IPS-NIHi7 (cell line): ENCODE measurements at regions not wholly inside any gene's neighbourhood (a gene's known extent, or its start where the extent isn't known, plus 50 kb on each side); places are given as distances from the start of the nearest gene placed in this dataset.
"Not testable (repeated sequence)": the region's sequence is repeated elsewhere in the genome, so short reads cannot be mapped to it uniquely, and the experiment has no call there.

Source experiments
- DNase-seq: peaks from one replicate; pipeline ENCODE4 v3.0.0; 2012; ENCODE audit warnings: mixed read lengths; ENCODE audit errors: extremely low spot score

DNA sequence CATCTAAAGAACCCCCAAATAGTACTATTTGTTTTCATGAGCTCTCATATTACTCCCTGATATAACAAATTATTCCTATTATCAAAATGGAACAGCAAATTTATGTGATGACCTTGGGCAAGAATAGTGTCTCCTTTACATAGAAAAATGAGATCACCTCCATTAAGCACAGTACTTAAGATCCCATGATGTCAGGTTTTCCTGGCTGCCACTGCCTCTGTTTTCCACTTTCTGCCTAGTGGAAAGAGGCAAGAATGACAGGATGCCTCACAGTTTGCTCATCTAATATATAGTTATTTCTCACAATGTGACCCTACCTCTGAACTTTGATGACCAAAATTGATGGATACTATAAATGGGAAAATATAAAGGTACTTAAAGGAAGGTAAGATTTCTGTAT, 260.1 kb upstream of the SGK1 start:
- DNase-seq: no peak

DNA sequence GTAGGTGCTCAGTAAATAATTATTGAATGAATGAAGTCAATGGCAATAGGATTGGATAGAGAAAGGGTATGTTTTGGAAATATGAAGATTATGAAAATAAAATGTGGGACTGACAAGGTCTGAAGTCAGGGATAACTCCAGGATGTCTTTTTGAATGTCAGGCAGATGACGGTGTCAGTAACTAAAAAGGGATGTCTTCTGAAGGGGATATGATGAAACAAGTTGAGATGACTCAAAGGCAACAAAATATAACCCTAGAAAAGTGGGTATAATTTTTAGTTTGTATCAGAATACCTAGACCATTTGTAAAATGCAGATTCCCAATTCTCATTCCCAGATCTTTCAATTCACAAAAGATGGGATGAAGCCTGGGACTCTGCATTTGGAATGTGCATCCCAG, 257.3 kb upstream of the SGK1 start:
- DNase-seq: no peak

DNA sequence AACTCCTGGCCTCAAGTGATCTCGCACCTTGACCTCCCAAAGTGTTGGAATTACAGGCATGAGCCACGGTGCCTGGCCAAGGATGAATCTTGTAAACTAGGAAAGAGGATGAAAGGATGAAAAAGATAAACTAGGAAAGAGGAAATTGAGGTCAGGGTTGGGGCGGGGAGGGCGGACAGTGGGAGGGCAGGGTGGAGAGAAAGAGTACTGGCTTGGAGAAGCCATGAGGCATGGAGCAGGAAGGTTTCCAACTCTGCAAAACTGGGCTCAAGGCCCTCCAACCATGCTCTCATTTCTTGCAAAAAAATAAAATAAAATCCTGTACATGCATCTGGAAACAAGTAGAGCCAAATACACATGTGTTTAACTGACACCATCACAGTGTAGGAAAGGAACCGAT, 256.6 kb upstream of the SGK1 start:
- no peak for DNase-seq

DNA sequence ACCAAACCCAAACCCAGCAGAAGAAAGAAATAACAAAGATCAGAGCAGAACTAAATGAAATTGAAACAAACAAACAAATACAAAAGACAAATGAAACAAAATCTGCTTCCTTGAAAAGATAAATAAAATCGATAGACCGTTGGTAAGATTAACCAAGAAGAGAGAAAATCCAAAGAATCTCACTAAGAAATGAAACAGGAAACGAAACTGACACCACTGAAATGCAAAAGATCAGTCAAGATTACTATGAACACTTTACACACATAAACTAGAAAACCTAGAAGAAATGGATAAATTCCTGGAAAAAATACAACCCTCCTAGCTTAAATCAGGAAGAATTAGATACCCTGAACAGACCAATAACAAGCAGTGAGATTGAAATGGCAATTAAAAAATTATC, 252.1 kb upstream of the SGK1 start:
- not testable (repeated sequence) for DNase-seq

DNA sequence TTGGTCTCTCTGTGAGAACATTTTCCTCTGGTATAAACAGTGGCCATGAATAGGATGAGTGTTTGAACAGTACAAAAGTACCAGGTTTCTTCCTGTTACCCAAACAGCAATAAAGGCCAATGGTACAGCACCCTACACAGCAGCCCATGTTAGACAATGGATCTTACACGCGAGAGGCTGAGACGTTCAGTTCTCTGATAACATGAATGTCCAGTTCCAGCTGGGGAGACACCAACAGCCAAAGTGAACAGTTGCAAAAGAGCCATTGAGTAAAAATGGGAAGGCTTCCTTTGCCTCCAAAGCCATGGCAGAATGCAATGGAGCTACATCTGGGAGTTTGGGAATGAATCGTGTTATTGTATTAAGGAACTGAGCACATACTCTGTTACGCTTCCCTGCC, 246.8 kb upstream of the SGK1 start:
- DNase-seq: no peak

DNA sequence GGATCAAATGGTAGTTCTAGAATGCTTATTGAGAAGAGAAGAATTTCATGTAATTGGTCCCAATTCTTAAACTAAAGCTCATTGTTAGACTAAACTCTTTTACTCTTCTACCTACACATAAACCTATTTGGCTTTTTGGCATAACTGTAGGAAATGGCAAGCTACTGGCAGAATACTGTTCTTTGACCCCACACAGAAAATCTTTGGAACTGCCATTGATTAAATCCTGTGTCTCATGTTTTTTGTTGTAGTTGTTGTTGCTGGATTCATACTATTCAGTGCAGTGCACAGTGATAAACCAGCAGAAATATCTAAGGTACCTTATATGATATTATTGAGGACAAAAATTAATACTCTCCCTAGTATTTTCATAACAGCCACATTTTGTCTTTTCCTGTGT, 242.1 kb upstream of the SGK1 start:
- no peak for DNase-seq

DNA sequence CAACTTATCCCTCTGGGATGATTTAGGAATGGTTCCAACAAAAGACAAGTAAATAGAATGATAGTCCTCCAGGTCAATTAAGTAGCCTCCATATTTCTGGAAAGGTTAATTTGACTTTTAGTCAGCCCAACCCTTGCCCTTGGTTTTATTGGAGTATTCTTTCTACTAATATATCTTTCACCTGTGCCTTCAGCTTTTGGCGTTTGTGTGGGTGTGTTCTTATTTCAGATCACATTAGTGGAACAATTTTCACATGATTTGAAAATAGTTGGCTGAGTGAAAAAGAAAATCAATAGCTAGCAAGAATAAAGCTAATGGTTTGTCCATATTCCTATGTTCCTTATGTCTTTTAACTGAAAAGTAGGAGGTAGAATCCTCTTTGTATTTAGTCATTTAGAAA, 239.6 kb upstream of the SGK1 start:
- DNase-seq: no peak

DNA sequence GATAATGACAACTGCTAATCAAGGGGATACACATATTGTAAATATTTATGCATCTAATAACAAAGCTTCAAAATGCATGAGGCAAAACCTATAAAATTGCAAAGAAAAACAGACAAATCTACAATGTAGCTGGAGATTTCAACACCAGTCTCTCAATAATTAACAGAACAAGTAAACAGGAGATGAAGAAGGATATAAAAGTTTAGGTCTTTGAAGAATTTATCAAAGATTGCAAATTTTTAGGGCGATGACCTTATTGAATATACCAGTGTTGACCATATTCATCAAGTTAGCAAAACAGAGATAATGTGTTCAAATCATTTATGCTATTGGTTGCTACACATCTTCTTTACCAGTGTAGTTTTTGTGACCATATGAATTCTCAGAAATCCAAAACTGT, 237.8 kb upstream of the SGK1 start:
- DNase-seq: no peak

DNA sequence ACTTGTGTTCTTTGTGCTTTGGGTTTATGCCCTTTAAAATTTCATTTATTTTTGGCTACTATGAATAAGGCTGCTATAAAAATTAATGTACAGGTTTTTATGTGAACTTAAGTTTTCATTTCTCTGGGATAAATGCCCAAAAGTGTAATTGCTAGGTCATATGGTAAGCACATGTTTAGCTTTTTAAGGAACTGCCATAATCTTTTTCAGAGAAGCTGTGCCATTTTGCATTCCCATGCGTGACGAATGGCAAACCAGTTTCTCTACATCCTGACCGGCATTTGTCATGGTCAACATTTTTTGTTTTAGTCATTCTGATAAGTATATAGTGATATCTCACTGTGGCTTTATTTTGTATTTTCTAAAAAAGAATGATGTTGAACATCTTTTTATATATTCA, 236.0 kb upstream of the SGK1 start:
- no peak for DNase-seq

DNA sequence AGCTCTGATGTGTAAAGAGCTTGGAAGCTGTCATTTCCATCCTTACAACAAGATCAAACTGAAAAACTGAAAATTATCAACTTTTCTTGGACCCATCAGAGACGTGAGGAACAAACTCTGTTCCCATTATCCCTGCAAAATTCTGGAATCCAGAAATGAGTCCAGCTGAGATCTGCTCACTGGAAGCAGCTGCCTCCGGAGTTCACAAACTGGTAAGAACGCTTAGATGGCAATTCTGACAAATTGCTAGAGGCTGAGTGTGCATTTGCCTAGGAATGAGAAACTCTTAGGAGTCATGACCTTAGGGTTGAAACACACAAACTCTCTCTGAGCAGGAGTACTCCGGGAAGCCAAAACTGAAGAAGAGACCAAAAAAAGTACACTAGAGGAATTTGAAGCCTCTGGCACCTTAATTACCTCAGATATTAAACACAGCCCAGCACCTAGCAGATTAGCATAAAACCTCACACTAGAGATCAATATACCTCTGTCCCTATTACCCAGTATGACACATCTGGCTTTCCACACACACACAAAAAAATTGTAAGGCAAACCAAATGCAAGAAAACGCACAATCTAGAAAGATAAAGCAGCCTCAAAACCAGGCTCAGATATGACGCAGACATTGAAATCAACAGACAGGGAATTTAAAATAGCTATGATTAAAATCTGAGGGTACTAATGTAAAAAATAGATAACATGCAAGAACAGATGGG, 233.5 kb upstream of the SGK1 start:
- no peak for DNase-seq

DNA sequence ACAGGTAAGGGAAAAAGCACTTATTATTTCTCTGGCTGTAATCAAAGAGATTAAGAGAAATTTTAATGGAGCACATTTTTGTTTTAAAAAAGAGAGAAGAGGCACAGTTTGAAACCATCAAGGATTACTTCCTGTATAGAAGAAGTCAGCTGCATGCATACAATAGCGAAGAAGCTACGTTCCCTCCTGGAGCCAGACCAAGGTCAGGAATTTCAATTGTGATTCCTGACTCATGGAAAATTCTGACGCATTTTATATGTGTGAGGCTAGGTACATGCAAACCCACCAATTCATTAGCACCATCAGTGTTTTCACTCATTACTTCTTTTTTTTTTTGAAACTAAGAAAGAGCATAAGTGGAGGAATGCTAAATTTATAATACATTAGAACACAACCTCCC, 232.7 kb upstream of the SGK1 start:
- DNase-seq: no peak

DNA sequence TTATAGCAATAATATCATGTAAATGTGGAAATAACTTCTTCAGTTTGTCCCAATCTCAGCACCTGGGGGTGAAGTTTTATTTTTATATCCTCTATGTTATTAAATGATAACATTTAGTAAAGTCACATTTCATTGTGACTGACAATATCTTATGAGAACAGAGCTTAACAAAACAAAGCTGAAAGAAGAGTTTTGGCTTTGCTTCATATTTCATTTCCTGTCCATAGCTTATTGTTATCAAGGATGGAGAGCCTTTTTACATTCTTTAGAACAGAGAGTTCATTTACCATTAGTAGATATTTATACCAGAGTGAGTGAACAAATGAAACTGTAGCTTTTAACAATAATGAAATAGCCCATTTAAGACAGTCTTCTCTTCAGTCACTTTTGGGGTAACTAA, 231.9 kb upstream of the SGK1 start:
- no peak for DNase-seq

DNA sequence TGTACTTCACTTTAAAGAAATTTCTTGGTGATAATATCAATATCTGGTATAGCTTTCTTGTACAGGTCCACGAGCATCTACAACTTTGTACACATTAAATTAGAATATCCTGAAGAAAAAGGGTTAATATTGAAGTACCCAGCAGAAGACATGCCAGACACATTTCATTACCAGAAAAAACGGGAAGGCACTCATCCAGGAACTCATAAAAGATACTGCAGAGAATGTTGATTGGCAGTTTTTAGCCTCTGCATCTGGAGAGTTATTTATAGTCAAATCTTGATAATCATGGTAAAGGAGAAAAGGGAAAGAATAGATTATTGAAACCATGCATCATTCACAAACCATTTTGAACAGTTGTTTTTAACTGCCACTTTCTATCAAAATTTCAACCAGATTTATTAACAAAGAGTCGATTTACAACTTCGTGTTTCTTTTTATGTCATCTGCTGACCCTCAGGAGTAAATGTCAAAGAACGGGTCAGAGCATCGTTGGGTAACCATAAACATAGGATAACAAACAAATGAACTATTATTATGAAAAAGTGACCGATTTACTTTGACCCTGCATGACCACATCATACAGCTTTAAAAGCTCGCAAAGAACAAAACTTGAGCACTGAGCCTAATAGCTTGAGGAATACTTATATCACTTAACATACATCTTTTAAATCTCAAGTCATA, 229.2 kb upstream of the SGK1 start:
- no peak for DNase-seq

DNA sequence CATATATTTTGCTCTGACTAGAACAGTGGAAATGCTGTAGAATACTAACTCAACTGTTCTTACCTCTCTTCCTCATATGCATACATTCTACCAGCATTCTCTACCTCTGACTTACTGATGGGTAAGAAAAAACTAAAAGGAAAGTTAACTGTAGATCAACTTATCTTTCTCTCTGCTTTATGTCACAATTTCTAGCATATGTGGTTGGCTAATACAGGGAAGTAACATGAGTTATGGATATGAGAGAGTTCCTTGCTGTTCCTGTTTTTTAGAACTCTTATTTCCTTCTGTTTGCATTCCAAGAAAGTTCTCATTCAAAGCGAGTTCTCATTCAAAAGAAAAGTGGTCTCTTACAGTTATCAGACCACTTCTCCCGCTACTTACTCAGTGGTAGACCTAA, 226.8 kb upstream of the SGK1 start:
- DNase-seq: no peak

DNA sequence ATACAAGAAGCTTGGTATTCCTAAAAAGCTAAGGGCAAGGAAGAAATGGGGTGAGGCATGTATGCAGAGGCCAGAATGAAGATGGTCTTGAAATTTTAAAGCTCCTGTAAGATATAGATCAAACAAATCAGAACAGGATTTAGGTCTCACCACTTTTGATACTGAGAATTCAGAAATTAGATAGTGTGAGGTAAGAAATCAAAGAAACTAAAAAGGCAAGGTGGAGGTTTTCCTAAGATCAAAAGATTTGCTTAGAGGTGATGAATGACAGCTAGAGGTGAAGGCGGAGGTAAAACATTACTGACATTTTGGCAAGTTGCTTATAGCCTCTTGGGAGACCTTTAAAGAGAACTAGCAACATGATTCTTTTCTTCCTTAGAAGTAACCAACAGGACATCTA, 225.2 kb upstream of the SGK1 start:
- no peak for DNase-seq

DNA sequence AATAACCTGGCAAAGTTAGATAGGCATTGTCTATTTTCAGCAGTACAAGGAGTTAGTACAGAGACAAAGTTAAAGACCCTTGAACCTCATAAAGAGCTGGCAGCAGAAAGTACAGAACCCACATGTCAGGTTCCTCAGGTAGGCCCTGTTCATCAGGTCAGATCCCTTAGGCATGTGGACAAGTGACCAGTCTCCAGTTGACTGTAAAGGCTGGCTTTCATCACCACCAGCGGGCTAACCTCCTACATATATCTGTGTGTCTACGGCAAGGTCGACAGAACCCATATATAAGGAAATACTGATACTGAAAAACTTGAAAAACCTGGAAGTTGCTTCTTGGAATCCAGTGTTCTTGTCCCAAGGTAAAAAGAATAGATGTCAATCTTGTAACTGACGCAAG, 223.1 kb upstream of the SGK1 start:
- DNase-seq: no peak

DNA sequence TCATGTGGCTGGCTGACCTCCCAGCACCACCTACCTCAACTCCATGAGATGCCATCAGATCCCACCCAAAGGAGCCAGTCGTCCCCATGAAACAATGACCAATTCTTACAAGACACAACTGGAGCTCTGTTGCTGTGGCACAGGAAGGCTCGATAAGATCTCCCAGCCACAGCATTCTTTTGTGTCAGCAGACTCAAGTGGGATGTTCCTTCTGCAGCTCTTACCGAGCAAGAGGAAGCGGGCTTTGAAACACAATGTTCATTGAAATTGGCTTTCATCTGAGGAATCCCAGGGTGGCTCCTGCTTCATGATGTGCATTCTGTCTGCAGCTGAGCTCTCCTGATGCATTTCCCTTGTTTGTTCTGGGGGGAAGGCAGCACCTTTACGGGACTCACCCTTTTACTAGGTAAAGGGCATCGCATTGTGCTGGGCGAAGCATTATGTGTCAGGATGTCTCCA, 222.0 kb upstream of the SGK1 start:
- no peak for DNase-seq

DNA sequence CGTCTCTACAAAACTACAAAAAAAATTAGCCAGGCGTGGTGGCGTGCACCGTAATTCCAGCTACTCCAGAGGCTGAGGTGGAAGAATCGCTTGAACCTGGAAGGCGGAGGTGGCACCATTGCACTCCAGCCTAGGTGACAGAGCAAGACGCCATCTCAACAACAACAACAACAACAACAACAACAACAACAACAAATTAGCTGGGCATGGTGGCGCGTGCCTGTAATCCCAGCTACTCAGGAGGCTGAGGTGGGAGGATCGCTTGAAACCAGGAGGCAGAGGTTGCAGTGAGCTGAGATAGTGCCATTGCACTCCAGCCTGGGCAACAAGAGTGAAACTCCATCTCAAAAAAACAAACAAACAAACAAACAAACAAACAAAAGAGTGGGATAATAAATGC, 219.9 kb upstream of the SGK1 start:
- DNase-seq: not testable (repeated sequence)

DNA sequence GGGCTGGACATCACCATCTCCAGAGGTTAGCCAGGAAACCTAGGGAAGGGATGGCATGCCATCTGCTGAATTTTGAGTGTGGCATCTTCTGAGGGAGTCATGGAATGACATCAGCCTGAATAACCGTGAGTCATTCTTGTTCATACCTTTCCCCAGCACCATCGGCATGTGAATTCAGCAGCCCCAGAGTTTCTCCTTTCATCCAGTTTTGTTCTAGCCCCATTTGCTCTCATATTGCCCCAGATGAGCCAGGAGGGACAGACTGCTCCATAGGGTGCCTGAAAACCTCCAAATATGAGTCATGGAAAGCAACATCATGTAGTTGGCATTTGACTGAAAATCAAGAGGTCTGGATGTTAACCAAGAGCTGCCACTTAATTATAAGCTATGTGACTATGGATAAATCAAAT, 219.2 kb upstream of the SGK1 start:
- DNase-seq: no peak

DNA sequence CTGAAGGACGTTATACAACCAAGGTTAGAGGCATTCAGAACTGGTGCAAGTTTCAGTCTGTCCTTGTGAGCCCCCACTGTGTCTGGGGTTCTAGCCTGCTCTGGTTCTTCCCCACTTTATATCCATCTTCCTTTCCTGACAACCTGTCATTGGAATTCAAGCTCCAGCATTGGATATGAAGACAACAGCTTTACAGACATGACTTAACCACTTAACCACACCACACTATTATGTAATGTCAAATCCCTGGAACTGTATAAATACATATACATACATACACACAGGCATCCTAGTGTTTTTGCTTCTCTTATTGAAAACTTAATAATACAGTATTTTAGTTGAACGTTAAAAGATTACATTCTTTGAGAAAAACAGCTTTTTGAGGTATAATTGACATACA, 217.9 kb upstream of the SGK1 start:
- no peak for DNase-seq

DNA sequence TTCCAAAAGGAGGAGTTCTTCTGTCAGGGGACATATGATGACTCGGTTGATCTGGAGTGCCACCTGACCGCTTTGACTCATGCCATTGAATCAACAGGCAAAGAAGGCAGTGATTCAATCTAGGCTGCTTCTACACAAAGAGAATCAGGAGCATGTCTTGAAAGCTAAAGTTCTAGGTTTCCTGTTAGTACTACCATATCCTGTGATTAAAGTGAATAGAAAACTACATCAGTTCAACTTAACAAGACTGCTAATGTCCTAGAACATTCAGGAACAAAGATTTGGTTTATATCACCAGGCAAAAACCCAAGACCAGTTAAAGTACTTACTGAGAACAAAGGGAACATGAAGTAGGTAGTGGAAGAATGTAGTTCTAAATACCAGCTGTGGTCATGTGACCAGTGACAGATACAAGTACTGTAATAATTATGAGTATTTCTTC, 216.8 kb upstream of the SGK1 start:
- no peak for DNase-seq

DNA sequence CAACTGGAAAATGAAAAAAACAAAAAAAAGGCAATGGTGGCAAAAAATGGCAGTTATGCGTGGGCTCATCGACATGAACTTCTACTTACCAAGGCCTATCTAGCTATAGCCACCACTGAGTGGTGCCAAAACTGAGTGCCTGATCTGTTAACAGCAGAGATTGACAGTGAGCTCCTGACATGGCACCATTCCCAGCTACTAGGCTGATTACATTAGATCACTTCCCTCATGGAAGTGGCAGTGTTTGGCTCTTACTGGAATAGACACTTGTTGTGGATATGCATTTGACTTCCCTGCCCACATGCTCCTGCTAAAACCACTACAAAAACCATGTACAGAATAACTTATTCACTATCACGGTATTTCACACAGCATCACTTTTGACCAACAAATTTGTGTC, 216.1 kb upstream of the SGK1 start:
- DNase-seq: no peak
